ENCODE measurements at regions not wholly inside any gene's neighbourhood (a gene's known extent, or its start where the extent isn't known, plus 50 kb on each side); places are given as distances from the start of the nearest gene placed in this dataset.

- Mint-ChIP-seq H3K4me1 (no peaks in the 10 kb centered on the region), H3K4me3 (no peak overlapping the region), H3K27ac (no peak overlapping the region), H3K36me3 (ENCODE audit: low read depth) (no peaks in the 10 kb centered on the region), H3K27me3 (peaks cover 46% of the 10 kb centered on the region), H3K9me3 (no peaks in the 10 kb centered on the region)
- ATAC-seq (replicated peaks): no peak
Observed at GRCh38 chr11:134471716-134472455, 59.8 kb upstream of the B3GAT1 start.

- Mint-ChIP-seq H3K36me3 (ENCODE audit: low read depth) (no peaks in the 10 kb centered on the region), H3K27me3 (peaks cover 41% of the 10 kb centered on the region), H3K4me3 (no peak overlapping the region), H3K27ac (no peak overlapping the region), H3K9me3 (no peaks in the 10 kb centered on the region), H3K4me1 (no peaks in the 10 kb centered on the region)
- no peak for ATAC-seq (replicated peaks)
Observed at GRCh38 chr11:134471087-134471715, 59.2 kb upstream of the B3GAT1 start.

GRCh38 chr11:134470238-134470637 lies 58.2 kb upstream of the B3GAT1 start:
- ATAC-seq (replicated peaks): no peak
- Mint-ChIP-seq H3K4me1 (no peaks in the 10 kb centered on the region), H3K36me3 (ENCODE audit: low read depth) (no peaks in the 10 kb centered on the region), H3K27me3 (peaks cover 39% of the 10 kb centered on the region), H3K4me3 (no peak overlapping the region), H3K9me3 (no peaks in the 10 kb centered on the region), H3K27ac (no peak overlapping the region)

- Mint-ChIP-seq H3K9me3 (no peaks in the 10 kb centered on the region), H3K27ac (no peak overlapping the region), H3K4me3 (no peak overlapping the region)
Observed at GRCh38 chr11:134469627-134470026, 57.6 kb upstream of the B3GAT1 start.

GRCh38 chr11:134468796-134469195 lies 56.8 kb upstream of the B3GAT1 start:
- Mint-ChIP-seq H3K36me3 (ENCODE audit: low read depth) (no peaks in the 10 kb centered on the region), H3K9me3 (no peaks in the 10 kb centered on the region), H3K27me3 (peaks cover 48% of the 10 kb centered on the region), H3K4me1 (no peaks in the 10 kb centered on the region), H3K27ac (no peak overlapping the region), H3K4me3 (no peak overlapping the region)
- no peak for ATAC-seq (replicated peaks)

More at GRCh38 chr11:134469627-134470026, 57.6 kb upstream of the B3GAT1 start:
- peaks cover 46% of the 10 kb centered on the region for H3K27me3 Mint-ChIP-seq
- ATAC-seq (replicated peaks): no peak
- H3K4me1 Mint-ChIP-seq: no peaks in the 10 kb centered on the region
- H3K36me3 Mint-ChIP-seq (ENCODE audit: low read depth): no peaks in the 10 kb centered on the region

GRCh38 chr11:134468081-134468668 lies 56.1 kb upstream of the B3GAT1 start:
- no peak overlapping the region for H3K27ac Mint-ChIP-seq
- H3K27me3 Mint-ChIP-seq: peaks cover 43% of the 10 kb centered on the region
- H3K4me1 Mint-ChIP-seq: no peaks in the 10 kb centered on the region
- ATAC-seq (replicated peaks): no peak
- no peaks in the 10 kb centered on the region for H3K36me3 Mint-ChIP-seq (ENCODE audit: low read depth)
- H3K9me3 Mint-ChIP-seq: no peaks in the 10 kb centered on the region
- H3K4me3 Mint-ChIP-seq: no peak overlapping the region

- Mint-ChIP-seq H3K27me3 (peaks cover 45% of the 10 kb centered on the region), H3K4me3 (no peak overlapping the region), H3K9me3 (no peaks in the 10 kb centered on the region), H3K27ac (no peak overlapping the region), H3K36me3 (ENCODE audit: low read depth) (no peaks in the 10 kb centered on the region), H3K4me1 (no peaks in the 10 kb centered on the region)
- no peak for ATAC-seq (replicated peaks)
Observed at GRCh38 chr11:134466610-134467567, 54.8 kb upstream of the B3GAT1 start.

GRCh38 chr11:134466156-134466555 lies 54.1 kb upstream of the B3GAT1 start:
- Mint-ChIP-seq H3K36me3 (ENCODE audit: low read depth) (no peaks in the 10 kb centered on the region), H3K4me1 (no peaks in the 10 kb centered on the region), H3K4me3 (no peak overlapping the region), H3K27me3 (peaks cover 44% of the 10 kb centered on the region), H3K27ac (no peak overlapping the region), H3K9me3 (no peaks in the 10 kb centered on the region)
- ATAC-seq (replicated peaks): no peak

- no peak for ATAC-seq (replicated peaks)
- no peak overlapping the region for H3K4me3 Mint-ChIP-seq
- no peaks in the 10 kb centered on the region for H3K4me1 Mint-ChIP-seq
- peaks cover 6% of the 10 kb centered on the region for H3K9me3 Mint-ChIP-seq
- no peak overlapping the region for H3K27ac Mint-ChIP-seq
- no peaks in the 10 kb centered on the region for H3K36me3 Mint-ChIP-seq (ENCODE audit: low read depth)
- peaks cover 44% of the 10 kb centered on the region for H3K27me3 Mint-ChIP-seq
Observed at GRCh38 chr11:134464981-134465730, 53.1 kb upstream of the B3GAT1 start.

GRCh38 chr11:134464196-134464595 lies 52.2 kb upstream of the B3GAT1 start:
- Mint-ChIP-seq H3K27ac (no peak overlapping the region), H3K36me3 (ENCODE audit: low read depth) (no peaks in the 10 kb centered on the region), H3K27me3 (peaks cover 45% of the 10 kb centered on the region), H3K4me1 (no peaks in the 10 kb centered on the region), H3K4me3 (no peak overlapping the region), H3K9me3 (peaks cover 6% of the 10 kb centered on the region)
- ATAC-seq (replicated peaks): no peak

- peaks cover 6% of the 10 kb centered on the region for H3K9me3 Mint-ChIP-seq
- no peak for ATAC-seq (replicated peaks)
- H3K27ac Mint-ChIP-seq: no peak overlapping the region
- peaks cover 45% of the 10 kb centered on the region for H3K27me3 Mint-ChIP-seq
- H3K36me3 Mint-ChIP-seq (ENCODE audit: low read depth): no peaks in the 10 kb centered on the region
- H3K4me1 Mint-ChIP-seq: no peaks in the 10 kb centered on the region
- H3K4me3 Mint-ChIP-seq: no peak overlapping the region
Observed at GRCh38 chr11:134463716-134464115, 51.7 kb upstream of the B3GAT1 start.
